Sigmoid colon (tissue), 4 donors: ENCODE measurements at regions not wholly inside any gene's neighbourhood (a gene's known extent, or its start where the extent isn't known, plus 50 kb on each side); places are given as distances from the start of the nearest gene placed in this dataset.

Experiments used
- POLR2A ChIP-seq, 2 donors: fragments of 450-650 bp; IDR thresholded peaks; one replicate each; pipeline ENCODE4 v1.6.1; 2016; ENCODE audit warnings: antibody characterized with exemption in 2 of 2, mild to moderate bottlenecking in 2 of 2, moderate library complexity in 2 of 2
- POLR2AphosphoS5 ChIP-seq, 4 donors: sonication (generic); formaldehyde crosslinking; IDR thresholded peaks; one replicate each; pipeline ENCODE4 v1.6.1; 2017; ENCODE audit warnings: antibody characterized with exemption in 4 of 4
- TF ChIP-seq, protein P1 (sequence below), 4 experiments: fragments of 450-650 bp in 3 of 4; fragments of 200-600 bp in 1 of 4; IDR thresholded peaks; one replicate each; pipeline ENCODE4 v1.5.1; 2016 to 2019; ENCODE audit warnings: antibody characterized with exemption in 4 of 4, mild to moderate bottlenecking in 3 of 4, moderate library complexity in 2 of 4

- TF ChIP-seq, protein P1, sequence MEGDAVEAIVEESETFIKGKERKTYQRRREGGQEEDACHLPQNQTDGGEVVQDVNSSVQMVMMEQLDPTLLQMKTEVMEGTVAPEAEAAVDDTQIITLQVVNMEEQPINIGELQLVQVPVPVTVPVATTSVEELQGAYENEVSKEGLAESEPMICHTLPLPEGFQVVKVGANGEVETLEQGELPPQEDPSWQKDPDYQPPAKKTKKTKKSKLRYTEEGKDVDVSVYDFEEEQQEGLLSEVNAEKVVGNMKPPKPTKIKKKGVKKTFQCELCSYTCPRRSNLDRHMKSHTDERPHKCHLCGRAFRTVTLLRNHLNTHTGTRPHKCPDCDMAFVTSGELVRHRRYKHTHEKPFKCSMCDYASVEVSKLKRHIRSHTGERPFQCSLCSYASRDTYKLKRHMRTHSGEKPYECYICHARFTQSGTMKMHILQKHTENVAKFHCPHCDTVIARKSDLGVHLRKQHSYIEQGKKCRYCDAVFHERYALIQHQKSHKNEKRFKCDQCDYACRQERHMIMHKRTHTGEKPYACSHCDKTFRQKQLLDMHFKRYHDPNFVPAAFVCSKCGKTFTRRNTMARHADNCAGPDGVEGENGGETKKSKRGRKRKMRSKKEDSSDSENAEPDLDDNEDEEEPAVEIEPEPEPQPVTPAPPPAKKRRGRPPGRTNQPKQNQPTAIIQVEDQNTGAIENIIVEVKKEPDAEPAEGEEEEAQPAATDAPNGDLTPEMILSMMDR (IDR thresholded peaks at IDR 0.05), result no peak
- no peak for TF ChIP-seq POLR2AphosphoS5 (IDR thresholded peaks at IDR 0.05)
- TF ChIP-seq POLR2A (IDR thresholded peaks at IDR 0.05), result no peak
Observed at GRCh38 chr5:7250611-7251010, 145.3 kb upstream of the ADCY2 start.
